ENCODE measurements at regions not wholly inside any gene's neighbourhood (a gene's known extent, or its start where the extent isn't known, plus 50 kb on each side); places are given as distances from the start of the nearest gene placed in this dataset.

GRCh38 chr10:44193567-44194220 is 191.2 kb downstream of the CXCL12 start:
- Histone ChIP-seq H3K4me3 (ENCODE audit: low read length in 2 of 2) (no peak overlapping the region), H3K9me3 (ENCODE audit: control insufficient read depth in 2 of 2, low read length in 2 of 2) (no peaks in the 10 kb centered on the region), H3K27ac (ENCODE audit: low read depth in 2 of 2, low read length in 2 of 2) (no peak overlapping the region), H3K27me3 (ENCODE audit: control insufficient read depth in 2 of 2, insufficient read depth in 2 of 2, low read length in 2 of 2) (no peaks in the 10 kb centered on the region), H3K4me1 (ENCODE audit: control insufficient read depth in 2 of 2, insufficient read depth in 2 of 2, low read length in 2 of 2) (peaks cover 0 to 2% of the 10 kb centered on the region in 2 donors), H3K9ac (ENCODE audit: low read depth in 1 of 2, low read length in 2 of 2) (no peak overlapping the region), H3K36me3 (ENCODE audit: control insufficient read depth in 2 of 2, insufficient read depth in 2 of 2, low read length in 2 of 2) (no peaks in the 10 kb centered on the region)

GRCh38 chr10:44193166-44193565 is 191.7 kb downstream of the CXCL12 start:
- no peak overlapping the region for H3K4me3 ChIP-seq (ENCODE audit: low read length in 2 of 2)
- H3K27ac ChIP-seq (ENCODE audit: low read depth in 2 of 2, low read length in 2 of 2), result no peak overlapping the region
- peaks cover 0 to 2% of the 10 kb centered on the region in 2 donors for H3K4me1 ChIP-seq (ENCODE audit: control insufficient read depth in 2 of 2, insufficient read depth in 2 of 2, low read length in 2 of 2)
- H3K9ac ChIP-seq (ENCODE audit: low read depth in 1 of 2, low read length in 2 of 2), result no peak overlapping the region
- H3K36me3 ChIP-seq (ENCODE audit: control insufficient read depth in 2 of 2, insufficient read depth in 2 of 2, low read length in 2 of 2), result no peaks in the 10 kb centered on the region
- no peaks in the 10 kb centered on the region for H3K9me3 ChIP-seq (ENCODE audit: control insufficient read depth in 2 of 2, low read length in 2 of 2)
- no peaks in the 10 kb centered on the region for H3K27me3 ChIP-seq (ENCODE audit: control insufficient read depth in 2 of 2, insufficient read depth in 2 of 2, low read length in 2 of 2)

GRCh38 chr10:44192435-44192834 is 192.5 kb downstream of the CXCL12 start:
- Histone ChIP-seq H3K4me3 (ENCODE audit: low read length in 2 of 2) (no peak overlapping the region), H3K27ac (ENCODE audit: low read depth in 2 of 2, low read length in 2 of 2) (no peak overlapping the region), H3K27me3 (ENCODE audit: control insufficient read depth in 2 of 2, insufficient read depth in 2 of 2, low read length in 2 of 2) (no peaks in the 10 kb centered on the region), H3K9me3 (ENCODE audit: control insufficient read depth in 2 of 2, low read length in 2 of 2) (no peaks in the 10 kb centered on the region), H3K9ac (ENCODE audit: low read depth in 1 of 2, low read length in 2 of 2) (no peak overlapping the region), H3K4me1 (ENCODE audit: control insufficient read depth in 2 of 2, insufficient read depth in 2 of 2, low read length in 2 of 2) (peaks cover 0 to 2% of the 10 kb centered on the region in 2 donors), H3K36me3 (ENCODE audit: control insufficient read depth in 2 of 2, insufficient read depth in 2 of 2, low read length in 2 of 2) (no peaks in the 10 kb centered on the region)

DNA sequence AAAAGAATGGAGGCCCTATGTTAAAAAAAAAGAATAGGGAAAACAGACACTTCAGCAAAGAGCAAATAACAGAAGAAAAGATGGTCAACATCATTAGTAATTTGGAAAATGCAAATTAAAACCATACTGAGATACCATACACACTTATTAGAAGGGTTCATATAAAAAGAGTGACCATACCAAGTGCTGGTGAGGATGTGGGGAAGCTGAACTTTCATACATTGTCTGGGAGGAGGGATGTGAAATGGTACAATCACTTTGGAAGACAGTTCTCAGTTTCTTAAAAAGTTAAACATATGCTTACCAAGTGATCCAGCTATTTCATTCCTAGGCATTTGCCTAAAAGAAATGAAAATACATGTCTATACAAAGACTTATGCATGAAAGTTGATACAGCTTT is 194.4 kb downstream of the CXCL12 start:
- Histone ChIP-seq H3K4me1 (ENCODE audit: control insufficient read depth in 2 of 2, insufficient read depth in 2 of 2, low read length in 2 of 2) (peaks cover 0 to under 1% of the 10 kb centered on the region in 2 donors), H3K27me3 (ENCODE audit: control insufficient read depth in 2 of 2, insufficient read depth in 2 of 2, low read length in 2 of 2) (no peaks in the 10 kb centered on the region), H3K27ac (ENCODE audit: low read depth in 2 of 2, low read length in 2 of 2) (no peak overlapping the region), H3K9ac (ENCODE audit: low read depth in 1 of 2, low read length in 2 of 2) (no peak overlapping the region), H3K9me3 (ENCODE audit: control insufficient read depth in 2 of 2, low read length in 2 of 2) (no peaks in the 10 kb centered on the region), H3K36me3 (ENCODE audit: control insufficient read depth in 2 of 2, insufficient read depth in 2 of 2, low read length in 2 of 2) (no peaks in the 10 kb centered on the region), H3K4me3 (ENCODE audit: low read length in 2 of 2) (no peak overlapping the region)

- Histone ChIP-seq H3K4me1 (ENCODE audit: control insufficient read depth in 2 of 2, insufficient read depth in 2 of 2, low read length in 2 of 2) (no peaks in the 10 kb centered on the region), H3K9me3 (ENCODE audit: control insufficient read depth in 2 of 2, low read length in 2 of 2) (no peaks in the 10 kb centered on the region), H3K9ac (ENCODE audit: low read depth in 1 of 2, low read length in 2 of 2) (no peak overlapping the region), H3K36me3 (ENCODE audit: control insufficient read depth in 2 of 2, insufficient read depth in 2 of 2, low read length in 2 of 2) (no peaks in the 10 kb centered on the region), H3K27ac (ENCODE audit: low read depth in 2 of 2, low read length in 2 of 2) (no peak overlapping the region), H3K4me3 (ENCODE audit: low read length in 2 of 2) (no peak overlapping the region), H3K27me3 (ENCODE audit: control insufficient read depth in 2 of 2, insufficient read depth in 2 of 2, low read length in 2 of 2) (no peaks in the 10 kb centered on the region)
These were observed 198.1 kb downstream of the CXCL12 start for GRCh38 chr10:44186821-44187220.

DNA sequence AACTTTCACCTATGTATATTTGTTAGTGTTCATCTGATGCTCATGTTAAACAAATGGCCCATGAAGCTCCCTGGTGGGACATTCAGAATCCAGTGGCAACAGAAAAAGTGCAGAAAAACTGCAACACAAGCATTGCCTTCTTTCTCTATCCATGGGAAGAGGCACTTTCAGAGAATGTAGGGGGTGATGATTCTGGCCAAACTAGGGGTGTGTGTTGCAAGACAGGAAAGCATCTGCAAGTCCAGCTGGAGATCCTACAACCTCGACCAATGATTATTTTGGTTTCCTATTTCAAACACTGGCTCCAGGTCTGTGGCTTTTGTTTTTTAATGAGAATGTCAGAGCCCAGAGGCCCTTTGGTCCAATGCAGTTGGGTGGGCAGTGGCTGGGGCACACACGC is 198.7 kb downstream of the CXCL12 start:
- Histone ChIP-seq H3K9ac (ENCODE audit: low read depth in 1 of 2, low read length in 2 of 2) (no peak overlapping the region), H3K27me3 (ENCODE audit: control insufficient read depth in 2 of 2, insufficient read depth in 2 of 2, low read length in 2 of 2) (no peaks in the 10 kb centered on the region), H3K27ac (ENCODE audit: low read depth in 2 of 2, low read length in 2 of 2) (no peak overlapping the region), H3K4me3 (ENCODE audit: low read length in 2 of 2) (no peak overlapping the region), H3K9me3 (ENCODE audit: control insufficient read depth in 2 of 2, low read length in 2 of 2) (no peaks in the 10 kb centered on the region), H3K4me1 (ENCODE audit: control insufficient read depth in 2 of 2, insufficient read depth in 2 of 2, low read length in 2 of 2) (no peaks in the 10 kb centered on the region), H3K36me3 (ENCODE audit: control insufficient read depth in 2 of 2, insufficient read depth in 2 of 2, low read length in 2 of 2) (no peaks in the 10 kb centered on the region)

- H3K9me3 ChIP-seq (ENCODE audit: control insufficient read depth in 2 of 2, low read length in 2 of 2), result no peaks in the 10 kb centered on the region
- H3K4me1 ChIP-seq (ENCODE audit: control insufficient read depth in 2 of 2, insufficient read depth in 2 of 2, low read length in 2 of 2), result no peaks in the 10 kb centered on the region
- no peaks in the 10 kb centered on the region for H3K27me3 ChIP-seq (ENCODE audit: control insufficient read depth in 2 of 2, insufficient read depth in 2 of 2, low read length in 2 of 2)
- no peak overlapping the region for H3K27ac ChIP-seq (ENCODE audit: low read depth in 2 of 2, low read length in 2 of 2)
- H3K4me3 ChIP-seq (ENCODE audit: low read length in 2 of 2), result no peak overlapping the region
- H3K36me3 ChIP-seq (ENCODE audit: control insufficient read depth in 2 of 2, insufficient read depth in 2 of 2, low read length in 2 of 2), result no peaks in the 10 kb centered on the region
- H3K9ac ChIP-seq (ENCODE audit: low read depth in 1 of 2, low read length in 2 of 2), result no peak overlapping the region
These were observed 199.6 kb downstream of the CXCL12 start for GRCh38 chr10:44185315-44185666.

- no peak overlapping the region for H3K4me3 ChIP-seq (ENCODE audit: low read length in 2 of 2)
- no peaks in the 10 kb centered on the region for H3K9me3 ChIP-seq (ENCODE audit: control insufficient read depth in 2 of 2, low read length in 2 of 2)
- H3K36me3 ChIP-seq (ENCODE audit: control insufficient read depth in 2 of 2, insufficient read depth in 2 of 2, low read length in 2 of 2), result no peaks in the 10 kb centered on the region
- H3K9ac ChIP-seq (ENCODE audit: low read depth in 1 of 2, low read length in 2 of 2), result no peak overlapping the region
- no peaks in the 10 kb centered on the region for H3K27me3 ChIP-seq (ENCODE audit: control insufficient read depth in 2 of 2, insufficient read depth in 2 of 2, low read length in 2 of 2)
- no peaks in the 10 kb centered on the region for H3K4me1 ChIP-seq (ENCODE audit: control insufficient read depth in 2 of 2, insufficient read depth in 2 of 2, low read length in 2 of 2)
- no peak overlapping the region for H3K27ac ChIP-seq (ENCODE audit: low read depth in 2 of 2, low read length in 2 of 2)
These were observed 200.1 kb downstream of the CXCL12 start for GRCh38 chr10:44184633-44185314.

DNA sequence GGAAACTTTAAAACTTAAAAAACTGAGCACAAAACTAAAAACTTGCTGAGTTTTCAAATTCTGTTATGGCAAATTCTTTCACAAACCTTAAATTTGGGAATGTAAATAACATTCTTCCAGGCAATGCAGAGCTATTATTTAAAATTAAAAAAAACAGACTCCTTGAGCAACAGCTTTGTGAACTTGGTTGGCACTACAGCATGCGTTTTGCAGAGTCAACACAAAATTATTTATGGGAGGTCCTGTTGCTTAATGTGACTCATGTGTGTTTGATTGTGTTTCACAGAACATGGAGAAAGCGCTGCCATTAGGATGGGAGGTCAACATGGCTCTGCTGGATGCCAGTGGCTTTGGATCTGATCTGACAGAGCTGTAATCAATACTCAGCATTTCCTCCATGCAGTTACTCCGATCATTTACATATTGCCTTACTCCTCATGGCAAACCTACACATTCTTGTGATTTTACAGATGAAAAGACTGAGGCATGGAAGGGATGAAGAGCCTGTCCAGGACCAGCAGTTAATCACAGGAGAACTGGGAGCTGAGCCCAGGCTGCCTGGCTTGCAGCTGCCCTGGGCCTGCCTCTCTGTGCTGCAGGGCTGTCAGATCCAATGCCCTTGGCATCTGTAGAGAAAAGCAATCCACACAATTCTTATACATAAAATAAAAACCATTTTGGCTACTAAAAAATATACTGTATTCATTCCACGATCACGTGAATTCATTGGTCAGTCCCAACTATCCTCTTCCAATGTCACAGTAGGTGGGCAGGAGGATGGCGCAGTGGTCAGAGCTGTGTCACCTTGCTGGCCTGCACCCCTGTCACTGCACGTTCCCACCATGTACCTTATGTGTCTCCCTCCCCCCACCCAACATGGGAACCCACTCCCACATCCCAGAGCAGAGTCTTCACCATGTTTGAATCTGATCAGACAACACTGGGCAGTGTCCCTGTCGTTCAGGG is 200.9 kb downstream of the CXCL12 start:
- Histone ChIP-seq H3K4me3 (ENCODE audit: low read length in 2 of 2) (no peak overlapping the region), H3K9ac (ENCODE audit: low read depth in 1 of 2, low read length in 2 of 2) (no peak overlapping the region), H3K36me3 (ENCODE audit: control insufficient read depth in 2 of 2, insufficient read depth in 2 of 2, low read length in 2 of 2) (no peaks in the 10 kb centered on the region), H3K27me3 (ENCODE audit: control insufficient read depth in 2 of 2, insufficient read depth in 2 of 2, low read length in 2 of 2) (no peaks in the 10 kb centered on the region), H3K9me3 (ENCODE audit: control insufficient read depth in 2 of 2, low read length in 2 of 2) (no peaks in the 10 kb centered on the region), H3K4me1 (ENCODE audit: control insufficient read depth in 2 of 2, insufficient read depth in 2 of 2, low read length in 2 of 2) (no peaks in the 10 kb centered on the region), H3K27ac (ENCODE audit: low read depth in 2 of 2, low read length in 2 of 2) (no peak overlapping the region)

GRCh38 chr10:44182909-44183308 is 202.0 kb downstream of the CXCL12 start:
- Histone ChIP-seq H3K9me3 (ENCODE audit: control insufficient read depth in 2 of 2, low read length in 2 of 2) (no peaks in the 10 kb centered on the region), H3K4me3 (ENCODE audit: low read length in 2 of 2) (no peak overlapping the region), H3K4me1 (ENCODE audit: control insufficient read depth in 2 of 2, insufficient read depth in 2 of 2, low read length in 2 of 2) (no peaks in the 10 kb centered on the region), H3K27ac (ENCODE audit: low read depth in 2 of 2, low read length in 2 of 2) (no peak overlapping the region), H3K36me3 (ENCODE audit: control insufficient read depth in 2 of 2, insufficient read depth in 2 of 2, low read length in 2 of 2) (no peaks in the 10 kb centered on the region), H3K27me3 (ENCODE audit: control insufficient read depth in 2 of 2, insufficient read depth in 2 of 2, low read length in 2 of 2) (no peaks in the 10 kb centered on the region), H3K9ac (ENCODE audit: low read depth in 1 of 2, low read length in 2 of 2) (no peak overlapping the region)

Data from mucosa of rectum (tissue), 2 donors.